GM18909 (cell line): ENCODE measurements at regions not wholly inside any gene's neighbourhood (a gene's known extent, or its start where the extent isn't known, plus 50 kb on each side); places are given as distances from the start of the nearest gene placed in this dataset.

Source experiments
- ATAC-seq: cut with Tn5 transposase; IDR thresholded peaks from one replicate; pipeline ENCODE4 v1.9.1; 2021; ENCODE audit warnings: mild to moderate bottlenecking; ENCODE audit not compliant: unreplicated experiment, poor library complexity

DNA sequence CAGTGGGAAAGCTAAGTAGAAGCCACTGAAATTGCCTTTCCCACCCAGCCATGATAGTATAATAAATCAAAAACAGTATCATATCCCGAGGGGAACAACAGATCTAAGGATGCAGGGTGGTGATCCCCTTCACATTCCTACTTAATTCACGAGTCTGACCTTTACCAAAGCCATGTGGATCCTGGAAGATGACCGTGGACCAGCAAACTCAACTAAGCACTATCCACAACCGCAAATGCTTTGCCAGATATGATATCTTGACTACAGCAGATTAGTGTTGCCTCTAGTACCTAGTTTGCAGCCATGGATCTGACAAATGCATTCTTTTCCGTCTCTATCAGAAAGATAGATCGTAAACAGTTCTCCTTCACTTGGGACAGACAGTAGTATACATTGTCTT lies 67.3 kb upstream of the IL6 start:
- ATAC-seq: no peak

DNA sequence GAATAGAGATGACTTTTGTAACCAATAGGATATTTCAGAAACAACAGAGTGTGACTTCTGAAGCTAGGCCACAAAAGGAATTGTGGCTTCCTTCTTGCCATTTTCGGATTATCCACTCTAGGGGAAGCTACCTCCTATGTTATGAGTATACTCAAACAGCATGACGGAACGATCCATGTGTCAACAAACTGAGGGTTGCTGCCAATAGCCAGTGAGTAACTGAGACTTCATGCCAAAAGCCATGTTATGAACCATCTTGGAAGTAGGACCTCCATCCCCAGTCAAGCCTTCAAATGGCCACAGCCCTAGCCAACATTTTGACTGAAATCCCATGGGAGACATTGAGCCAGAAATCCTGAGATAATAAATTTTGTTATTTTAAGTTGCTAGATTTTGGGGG lies 69.0 kb upstream of the IL6 start:
- ATAC-seq: no peak

DNA sequence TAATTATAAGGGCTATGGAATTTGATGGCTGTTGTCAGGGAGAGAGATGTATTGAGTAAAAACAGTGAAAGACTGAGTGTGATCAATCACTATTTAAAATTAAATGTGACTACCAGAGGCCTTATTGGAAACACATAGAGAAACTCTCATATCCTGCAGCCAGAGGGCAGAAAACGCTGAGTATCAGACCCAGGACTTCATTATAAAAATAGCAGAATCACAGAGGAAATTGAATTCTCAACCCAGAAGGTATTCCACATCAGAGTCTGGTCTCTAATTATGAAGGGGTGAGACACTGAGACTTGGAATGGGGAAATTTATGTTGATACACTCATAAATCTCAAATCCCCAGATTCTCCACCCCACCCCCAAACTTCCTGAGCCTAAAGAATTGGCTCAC lies 69.5 kb upstream of the IL6 start:
- no peak for ATAC-seq

DNA sequence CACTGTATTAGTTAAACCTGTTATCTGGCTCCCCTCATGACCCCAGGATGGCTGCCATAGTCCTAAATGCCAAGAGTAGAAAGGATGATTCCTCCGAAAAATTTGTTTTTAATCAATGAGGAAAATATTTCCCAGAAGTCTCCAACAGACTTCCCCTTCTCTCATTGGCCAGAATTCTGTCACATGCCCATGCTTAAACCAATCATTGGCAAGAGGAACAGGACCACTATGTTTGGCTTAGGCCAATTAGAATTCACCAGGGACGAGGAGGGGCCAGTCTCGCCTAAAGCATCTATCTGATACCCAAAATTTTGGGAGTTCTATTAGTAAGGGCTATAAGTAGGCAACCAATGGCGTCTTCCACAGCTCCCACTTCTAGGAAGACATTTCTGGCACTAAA lies 71.2 kb upstream of the IL6 start:
- no peak for ATAC-seq

DNA sequence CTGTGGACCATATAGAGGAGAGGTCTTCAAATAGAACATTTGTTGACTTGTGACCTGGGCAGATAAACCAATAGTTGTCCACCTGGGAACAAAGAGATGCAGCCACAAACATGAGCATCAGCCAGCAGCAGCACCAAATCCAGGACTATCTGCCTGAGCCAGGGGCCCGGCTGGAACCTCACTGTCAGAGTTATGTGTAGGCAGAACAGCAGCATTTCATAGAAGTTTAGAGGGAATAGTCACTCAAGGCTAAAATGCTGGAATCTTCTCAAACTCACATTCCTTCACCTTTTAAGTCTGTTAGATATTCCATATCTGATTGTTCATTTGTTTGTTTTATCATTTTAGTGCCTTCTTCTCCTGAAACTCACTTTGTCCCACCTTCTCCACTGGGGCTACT lies 72.2 kb upstream of the IL6 start:
- no peak for ATAC-seq

DNA sequence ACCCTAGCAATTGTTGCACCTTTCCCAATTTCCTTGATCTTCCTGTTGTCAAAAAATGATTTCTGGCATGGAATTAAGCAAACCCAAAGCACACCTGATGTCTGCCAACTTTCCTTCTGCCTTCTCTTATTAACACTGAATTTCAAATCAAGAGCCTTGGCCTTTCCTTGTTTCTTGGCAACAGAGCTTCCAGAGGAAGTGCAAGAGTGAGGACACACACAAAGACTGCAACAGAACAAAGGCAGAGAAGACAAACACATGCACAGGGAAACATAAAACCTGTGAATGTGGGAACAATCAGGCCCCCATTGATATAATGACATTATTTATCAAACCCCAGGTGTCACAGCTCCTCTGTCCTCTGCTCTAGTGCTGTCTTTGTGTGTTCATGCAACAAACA lies 73.0 kb upstream of the IL6 start:
- ATAC-seq: no peak

DNA sequence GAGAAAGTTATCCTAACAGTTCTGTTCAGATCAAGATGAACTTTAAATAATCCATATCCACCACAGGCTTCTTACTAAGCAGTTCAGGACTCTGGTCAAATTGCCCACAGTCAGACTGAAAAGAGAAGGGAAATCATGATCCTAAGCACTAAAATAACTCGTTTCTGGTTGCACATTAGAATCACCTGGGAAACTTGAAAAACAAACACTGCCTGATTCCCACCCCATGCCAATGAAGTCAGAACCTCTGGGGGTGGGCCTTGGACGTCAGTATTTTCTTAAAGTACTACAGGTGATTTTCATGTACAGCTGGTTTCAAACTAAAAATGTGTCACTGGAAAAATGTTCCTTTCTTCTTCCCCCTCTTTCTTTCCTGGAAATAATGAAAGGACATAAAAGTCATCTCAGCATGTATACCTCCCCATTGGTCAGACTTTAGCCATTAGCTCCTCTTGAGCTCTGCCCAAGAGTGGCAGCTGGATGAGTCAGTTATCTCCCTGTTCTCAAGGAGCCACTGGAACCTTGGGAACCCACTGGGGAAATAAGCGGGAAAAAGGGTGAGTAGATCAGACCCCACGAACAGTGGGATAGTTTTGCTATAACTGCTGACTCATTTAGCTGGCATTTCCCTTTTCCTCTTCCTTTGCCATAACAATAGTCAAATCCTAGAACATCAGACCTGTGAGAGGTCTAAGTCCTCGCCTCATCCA lies 75.3 kb upstream of the IL6 start:
- ATAC-seq: no peak

DNA sequence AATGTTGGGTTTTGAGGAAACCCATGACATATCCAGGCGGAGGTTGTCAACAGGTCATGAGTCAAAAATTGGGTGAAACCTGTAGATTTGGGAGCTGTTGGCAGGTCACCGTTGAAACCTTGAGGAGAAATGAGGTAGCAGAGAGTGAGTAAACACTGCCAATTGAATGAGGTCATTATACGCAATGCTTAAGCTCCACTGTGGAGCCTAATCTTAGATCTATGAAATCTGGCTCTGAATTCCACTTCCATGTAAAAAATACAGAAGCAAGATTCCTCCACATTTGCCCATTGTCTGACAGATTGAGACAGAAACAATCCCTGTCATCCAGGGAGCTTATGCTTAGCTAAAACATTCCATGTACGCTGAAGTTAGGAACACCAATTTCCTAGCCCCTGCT lies 76.0 kb upstream of the IL6 start:
- no peak for ATAC-seq

DNA sequence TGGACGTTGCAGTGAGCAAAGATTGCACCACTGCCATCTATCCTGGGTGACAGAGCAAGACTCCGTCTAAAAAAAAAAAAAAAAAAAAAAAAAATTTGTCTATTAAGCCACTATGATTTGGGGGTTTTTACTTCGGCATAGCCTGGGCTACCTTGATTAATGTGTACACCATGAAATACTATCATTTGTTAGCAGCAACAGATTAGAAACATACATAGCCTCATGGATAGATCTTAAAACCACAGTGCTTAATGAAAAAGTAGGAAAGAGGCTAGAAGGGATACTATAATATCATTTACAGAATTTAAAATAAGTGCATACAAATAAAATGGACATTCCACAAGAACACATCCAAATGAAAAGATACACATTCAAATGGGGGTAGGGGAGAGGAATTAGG lies 77.3 kb upstream of the IL6 start:
- ATAC-seq: no peak

DNA sequence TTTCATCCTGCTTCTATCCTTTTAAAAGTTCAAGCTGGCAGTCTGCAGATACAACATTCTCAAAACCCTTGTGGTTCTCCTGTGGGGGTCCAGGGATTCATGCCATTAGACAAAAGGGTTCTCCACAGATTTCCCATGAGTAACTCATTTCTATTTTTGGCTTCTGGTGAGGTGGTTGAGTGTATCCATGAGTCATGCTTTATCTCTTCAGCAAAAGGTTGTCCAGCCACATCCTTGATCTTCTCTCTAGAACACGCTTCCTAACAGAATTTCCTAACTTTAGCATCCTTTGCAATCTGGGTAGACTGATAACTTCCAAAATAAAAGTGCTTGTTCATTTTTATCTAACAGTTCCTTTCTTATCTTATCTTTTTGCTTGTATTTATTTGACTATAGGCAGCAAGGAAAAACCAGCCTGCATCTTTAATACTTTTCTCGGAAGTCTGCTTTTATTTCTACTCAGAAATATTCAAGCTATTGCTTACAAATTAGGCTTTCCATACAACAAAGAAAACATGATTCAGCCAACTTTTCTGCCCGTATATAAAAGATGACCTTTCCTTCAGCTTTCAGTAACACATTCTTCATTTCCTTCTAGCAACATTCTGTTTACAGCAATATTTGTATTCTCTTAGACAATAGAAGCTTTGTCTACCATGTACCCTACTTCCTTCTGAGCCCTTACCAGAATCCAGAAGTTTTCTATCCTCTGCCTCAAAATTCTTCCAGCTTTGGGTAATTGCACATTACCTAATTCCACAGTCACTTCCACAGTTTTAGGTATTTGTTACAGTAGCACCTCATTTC lies 79.3 kb upstream of the IL6 start:
- no peak for ATAC-seq

DNA sequence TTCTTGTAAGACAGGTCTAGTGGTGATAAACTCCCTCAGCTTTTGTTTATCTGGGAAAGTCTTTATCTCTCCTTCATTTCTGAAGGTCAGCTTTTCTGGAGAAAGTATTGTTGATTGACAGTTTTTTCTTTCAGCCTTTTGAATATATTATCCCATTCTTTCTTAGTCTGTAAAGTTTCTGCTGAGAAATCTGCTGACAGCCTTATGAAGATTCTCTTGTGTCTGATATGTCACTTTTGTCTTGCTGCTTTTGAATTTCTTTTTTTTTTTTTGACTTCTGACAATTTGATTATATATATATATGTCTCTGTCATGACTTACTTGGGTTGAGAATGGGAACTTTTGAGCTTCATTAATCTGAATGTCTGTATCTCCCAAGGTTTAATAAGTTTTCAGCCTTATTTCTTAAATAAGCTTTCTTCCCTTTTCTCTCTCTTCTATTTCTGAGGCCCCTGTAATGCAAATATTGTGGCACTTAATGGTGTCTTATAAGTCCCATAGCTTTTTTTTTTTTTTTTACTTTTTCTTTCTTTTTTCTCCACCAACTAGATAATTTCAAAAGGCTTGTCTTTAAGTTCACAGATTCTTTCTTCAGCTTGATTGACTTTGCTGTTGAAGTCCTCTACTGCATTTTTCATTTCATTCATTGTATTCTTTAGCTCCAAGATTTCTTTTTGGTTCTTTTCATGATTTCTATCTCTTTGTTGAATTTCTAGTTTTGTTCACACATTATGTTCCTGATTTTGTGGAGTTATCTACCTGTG lies 81.4 kb upstream of the IL6 start:
- ATAC-seq: no peak

DNA sequence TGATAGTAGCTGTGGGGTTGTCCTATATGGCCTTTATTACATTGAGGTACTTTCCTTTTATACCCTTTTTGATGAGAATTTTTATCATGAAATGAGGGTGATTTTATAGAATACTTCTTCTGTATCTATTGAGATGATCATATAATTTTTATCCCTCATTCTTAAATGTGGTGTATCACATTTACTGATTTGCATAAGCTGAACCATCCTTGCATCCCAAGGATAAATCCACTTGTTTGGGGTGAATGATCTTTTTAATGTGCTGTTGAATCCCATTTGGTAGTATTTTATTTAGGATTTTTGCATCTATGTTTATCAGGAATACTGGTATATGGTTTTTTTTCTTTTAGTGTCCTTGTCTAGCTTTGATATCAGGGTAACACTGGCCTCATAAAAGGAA lies 84.5 kb upstream of the IL6 start:
- no peak for ATAC-seq

DNA sequence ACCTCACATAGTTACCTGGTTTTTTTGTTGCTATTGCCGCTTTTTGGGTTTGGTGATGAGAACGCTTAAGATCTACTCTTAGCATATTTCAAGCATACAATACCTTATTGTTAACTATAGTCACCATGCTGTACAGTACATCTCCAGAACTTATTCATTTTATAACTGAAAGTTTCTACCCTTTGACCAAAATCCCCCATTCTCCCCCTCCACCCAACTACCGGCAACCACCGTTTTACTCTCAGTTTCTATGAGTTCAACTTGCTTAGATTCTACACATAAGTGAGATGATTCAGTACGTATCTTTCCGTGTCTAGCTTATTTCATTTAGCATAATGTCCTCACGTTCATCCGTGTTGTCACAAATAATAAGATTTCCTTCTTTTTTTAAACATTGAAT lies 86.7 kb upstream of the IL6 start:
- ATAC-seq: peak; percentile 99

DNA sequence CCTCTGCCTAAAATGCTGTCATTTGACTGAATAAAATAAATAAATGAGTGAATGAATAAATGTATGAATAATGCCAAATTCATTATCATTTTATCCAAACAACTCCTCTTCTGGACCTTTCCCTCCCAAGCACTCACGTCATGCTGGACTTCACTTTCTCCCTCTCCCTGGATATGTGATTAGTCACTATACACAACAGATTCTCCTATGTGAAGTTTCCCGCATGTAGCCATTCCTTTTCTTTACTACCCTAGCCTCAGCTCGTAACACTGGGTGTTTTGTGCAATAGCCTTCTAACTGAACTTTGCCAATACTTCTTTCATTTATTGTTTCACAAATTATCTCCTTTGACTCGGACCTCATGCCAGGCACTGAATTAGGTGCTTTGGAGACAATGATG lies 87.6 kb upstream of the IL6 start:
- no peak for ATAC-seq

DNA sequence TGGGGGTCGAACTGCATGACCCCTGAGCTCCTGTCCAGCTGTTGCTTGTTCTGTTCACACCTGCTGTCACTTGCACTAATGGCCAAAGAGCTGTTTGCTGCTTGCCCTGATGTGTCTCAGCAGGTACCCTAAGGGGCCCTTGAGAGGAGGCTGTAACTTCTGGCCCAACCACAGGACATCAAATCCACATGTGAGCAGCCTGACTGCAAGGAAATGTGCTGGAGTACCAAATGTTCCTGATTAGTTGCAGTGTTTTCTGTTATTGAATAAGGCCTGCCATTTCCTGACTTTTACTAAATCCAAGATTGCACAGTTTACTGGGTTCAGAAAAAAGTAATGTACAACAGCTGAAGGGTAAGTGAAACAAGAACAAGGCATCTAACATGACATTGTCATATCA lies 91.7 kb upstream of the IL6 start:
- no peak for ATAC-seq

DNA sequence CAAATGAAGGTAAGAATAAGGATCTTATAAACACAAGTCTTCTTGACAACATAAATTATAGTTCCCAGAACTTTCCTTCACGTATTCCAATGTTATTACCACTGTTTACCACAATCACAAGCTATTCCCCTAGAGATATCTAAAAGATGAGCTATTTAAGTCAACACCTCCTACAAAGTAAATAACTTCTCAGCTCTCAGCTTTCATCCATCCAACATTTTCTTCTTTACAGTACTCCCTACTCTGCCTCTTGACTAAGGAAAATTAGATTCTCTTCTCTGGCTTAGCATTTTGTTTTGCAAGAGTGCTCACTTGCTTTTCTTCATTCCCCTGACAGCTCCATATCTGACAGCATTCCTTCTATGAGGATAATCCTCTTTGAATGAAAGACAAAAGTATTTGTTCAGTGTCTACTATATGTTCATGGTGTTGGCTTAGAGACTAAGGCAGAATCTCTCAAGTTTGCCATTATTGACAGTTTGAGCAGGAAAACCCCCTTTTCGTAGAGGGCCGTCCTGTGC lies 93.0 kb upstream of the IL6 start:
- no peak for ATAC-seq

DNA sequence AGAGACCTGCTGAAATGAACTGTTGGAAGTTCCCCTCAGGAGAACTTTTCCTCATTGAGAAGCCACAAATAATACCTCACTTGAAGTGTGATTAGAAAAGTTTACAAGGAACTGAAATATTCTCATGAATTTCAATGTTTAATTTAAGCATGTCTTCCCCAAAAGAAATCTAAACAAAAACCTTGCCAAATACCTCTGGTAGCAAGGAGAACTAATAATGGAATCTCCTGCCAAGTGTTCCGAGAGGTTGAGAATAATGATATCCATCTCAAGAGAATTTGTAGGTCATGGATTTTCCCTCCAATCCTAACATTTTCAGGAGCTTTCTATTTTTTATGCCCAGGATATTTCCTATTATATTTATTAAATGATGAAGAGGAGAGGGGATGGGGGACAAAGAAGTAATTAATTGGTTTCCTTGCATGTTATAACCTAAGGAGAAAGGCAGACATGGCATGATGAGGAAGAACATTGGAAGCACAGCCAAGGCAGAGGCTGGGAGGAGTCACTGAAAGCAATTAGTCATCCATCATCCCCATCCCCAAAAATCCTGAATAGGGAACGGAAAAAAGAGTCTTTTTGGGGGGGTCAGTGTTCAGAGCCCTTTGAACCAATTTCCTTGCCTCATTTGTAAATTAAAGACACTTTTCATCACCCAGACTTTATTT lies 93.6 kb upstream of the IL6 start:
- ATAC-seq: no peak

DNA sequence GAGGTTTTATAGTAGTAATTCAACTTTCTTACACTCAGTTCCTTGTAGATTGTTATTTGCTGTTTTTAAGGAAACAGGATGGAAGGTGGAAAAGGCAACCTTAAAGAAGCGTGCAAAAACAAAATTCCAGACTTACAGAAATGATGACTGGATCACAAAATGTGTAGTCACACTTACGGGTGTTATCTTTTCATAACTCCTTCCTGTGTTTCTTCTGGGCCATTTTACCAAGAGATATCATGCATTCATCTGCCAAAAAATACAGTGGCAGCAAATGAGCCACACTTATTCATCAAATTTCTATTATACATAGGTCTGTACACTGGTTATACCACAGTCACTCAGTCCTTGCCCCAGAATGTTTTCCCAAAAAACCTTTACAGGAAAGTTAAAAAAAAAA lies 94.3 kb upstream of the IL6 start:
- no peak for ATAC-seq

DNA sequence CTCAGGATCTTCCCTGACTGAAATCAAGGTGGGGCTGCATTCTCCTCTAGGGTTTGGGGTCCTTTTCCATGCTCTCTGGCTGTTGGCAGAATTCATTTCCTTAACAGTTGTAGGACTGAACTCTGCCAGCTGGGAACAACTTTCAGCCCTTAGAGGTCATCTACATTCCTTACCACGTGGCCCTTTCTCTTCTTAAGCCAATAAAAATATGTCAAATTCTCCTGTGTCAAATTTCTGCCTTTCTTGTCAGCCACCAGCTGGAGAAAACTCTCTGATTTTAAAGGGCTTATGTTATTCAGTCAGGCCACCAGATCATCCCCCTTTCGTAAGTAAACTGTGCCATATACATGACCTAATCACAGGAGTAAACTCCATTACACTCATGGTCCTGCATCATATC lies 95.3 kb upstream of the IL6 start:
- no peak for ATAC-seq

DNA sequence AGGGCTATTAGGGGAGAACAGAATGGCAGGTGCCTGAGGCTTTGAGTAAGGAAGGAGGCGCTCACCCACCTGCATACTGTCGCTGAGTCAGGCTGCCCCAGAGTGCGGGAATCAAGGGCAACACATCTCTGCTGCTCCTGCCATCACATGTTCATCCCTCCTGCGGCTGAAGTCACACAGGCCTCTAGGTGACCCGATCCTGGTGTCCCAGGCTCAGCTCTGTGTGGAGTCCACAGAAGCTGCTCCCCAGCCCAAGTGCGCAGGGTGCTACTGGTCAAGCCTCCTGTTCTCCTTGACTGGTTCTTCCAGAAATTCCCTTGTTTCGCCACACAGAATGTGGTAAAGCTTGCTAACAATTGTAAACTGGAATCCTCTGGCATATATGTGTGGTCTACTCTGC lies 96.9 kb upstream of the IL6 start:
- no peak for ATAC-seq

DNA sequence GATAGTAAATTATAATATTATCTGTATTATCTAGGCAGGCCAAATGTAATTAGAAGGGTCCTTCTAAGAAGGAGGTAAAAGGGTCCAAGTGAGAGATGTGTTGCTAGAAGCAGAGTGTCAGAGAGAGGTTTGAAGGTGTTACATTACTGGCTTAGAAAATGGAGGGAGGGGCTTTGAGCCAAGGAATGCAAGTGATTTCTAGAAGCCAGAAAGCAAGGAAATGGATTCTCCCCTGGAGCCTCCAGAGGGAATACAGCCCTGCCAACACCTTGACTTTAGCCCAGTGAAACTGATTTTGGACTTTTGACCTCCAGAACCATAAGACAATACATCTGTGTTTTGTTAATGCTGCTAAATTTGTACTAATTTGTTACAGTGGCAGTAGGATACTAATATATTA lies 97.9 kb upstream of the IL6 start:
- no peak for ATAC-seq
